ENCODE measurements at regions not wholly inside any gene's neighbourhood (a gene's known extent, or its start where the extent isn't known, plus 50 kb on each side); places are given as distances from the start of the nearest gene placed in this dataset.

- no peak overlapping the region for H3K4me2 ChIP-seq (ENCODE audit: low read length)
- POLR2A ChIA-PET, result no interaction called here
- no peaks in the 10 kb centered on the region for H3K9me3 ChIP-seq (ENCODE audit: control insufficient read depth in 1 of 2, insufficient read depth in 1 of 2, low read depth in 1 of 2, low read length in 2 of 2)
- 0 out of 2 replicates have a peak, but pooled peaks cover 3% of the 10 kb centered on the region for H3K9me2 ChIP-seq (ENCODE audit: insufficient read depth)
- no peak overlapping the region for H2AFZ ChIP-seq (ENCODE audit: low read depth, low read length, poor library complexity, severe bottlenecking)
- no peaks in the 10 kb centered on the region for H3K79me2 ChIP-seq (ENCODE audit: insufficient read depth, low read length)
- no peak overlapping the region for H3K27ac ChIP-seq (ENCODE audit: low read depth, low read length)
- no peaks in the 10 kb centered on the region for H3K36me3 ChIP-seq (ENCODE audit: control insufficient read depth in 1 of 2, insufficient read depth in 2 of 2, low read length in 2 of 2)
- RAD21 ChIA-PET (ENCODE audit: low non-redundant PET in 1 of 2, low total read pairs in 2 of 2, uncharacterized antibody in 2 of 2, unreplicated experiment in 2 of 2), result no interaction called here
- ATAC-seq (no peak), DNase-seq (ENCODE audit: low read depth, low spot score) (no peak)
- intact Hi-C loops (cut with micrococcal nuclease), result no loop called here
- CTCF ChIA-PET, result no interaction called here
- no peak overlapping the region for H3K4me3 ChIP-seq (replicated peaks in 1 of 2; ENCODE audit: low read depth in 1 of 2, low read length in 2 of 2)
- no peaks in the 10 kb centered on the region for H3K27me3 ChIP-seq (ENCODE audit: insufficient read depth, low read length)
- BruUV-seq (replicated peaks), result no TSS peak
- H3K4me1 ChIP-seq (ENCODE audit: control insufficient read depth in 1 of 2, insufficient read depth in 2 of 2, low read length in 2 of 2), result no peaks in the 10 kb centered on the region
- H3K9ac ChIP-seq (ENCODE audit: low read length), result no peak overlapping the region
- no peaks in the 10 kb centered on the region for H4K20me1 ChIP-seq (ENCODE audit: insufficient read depth)
- TF ChIP-seq YY1 (IDR thresholded peaks at IDR 0.05; ENCODE audit: extremely low read depth, insufficient replicate concordance, low read depth, low read length) (no peak), CEBPB (IDR thresholded peaks at IDR 0.05; ENCODE audit: low read depth) (no peak), EZH2 (IDR thresholded peaks at IDR 0.05) (no peak), SP1 (IDR thresholded peaks at IDR 0.05; ENCODE audit: low read depth) (no peak), CTCF (IDR thresholded peaks at IDR 0.05 in 2 of 3, conservative IDR thresholded peaks at IDR 0.05 in 1 of 3; ENCODE audit: borderline replicate concordance in 1 of 3, insufficient read depth in 1 of 3, low read depth in 2 of 3, low read length in 2 of 3) (no peak), CBX3 (IDR thresholded peaks at IDR 0.05; ENCODE audit: low read depth) (no peak), ATF3 (IDR thresholded peaks at IDR 0.05) (no peak), POLR2AphosphoS5 (IDR thresholded peaks at IDR 0.05; ENCODE audit: low read depth, low read length) (no peak), SRF (IDR thresholded peaks at IDR 0.05; ENCODE audit: low read depth) (no peak), EZH2phosphoT487 (IDR thresholded peaks at IDR 0.05; ENCODE audit: borderline replicate concordance) (no peak), TCF7L2 (IDR thresholded peaks at IDR 0.05; ENCODE audit: borderline replicate concordance, extremely low read depth, insufficient read depth, insufficient read length) (no peak), ZBTB33 (IDR thresholded peaks at IDR 0.05; ENCODE audit: extremely low read depth, insufficient replicate concordance, low read length) (no peak), REST (IDR thresholded peaks at IDR 0.05; ENCODE audit: low read depth) (no peak), ELF1 (IDR thresholded peaks at IDR 0.05; ENCODE audit: borderline replicate concordance, low read depth) (no peak), EGR1 (IDR thresholded peaks at IDR 0.05; ENCODE audit: low read depth) (no peak), FOSL1 (IDR thresholded peaks at IDR 0.05; ENCODE audit: low read depth) (no peak), MAX (IDR thresholded peaks at IDR 0.05) (no peak)
These were observed 294.9 kb upstream of the JARID2 start for GRCh38 chr6:14950970-14951276.

All from HCT116 (cell line).